HG03196 (cell line): ENCODE measurements at regions not wholly inside any gene's neighbourhood (a gene's known extent, or its start where the extent isn't known, plus 50 kb on each side); places are given as distances from the start of the nearest gene placed in this dataset.

Experiments
- ATAC-seq: cut with Tn5 transposase; IDR thresholded peaks from one replicate; pipeline ENCODE4 v1.9.1; 2021; ENCODE audit not compliant: unreplicated experiment

- no peak for ATAC-seq
Measured at GRCh38 chr1:21347072-21347581, 56.9 kb upstream of the ECE1 start.

DNA sequence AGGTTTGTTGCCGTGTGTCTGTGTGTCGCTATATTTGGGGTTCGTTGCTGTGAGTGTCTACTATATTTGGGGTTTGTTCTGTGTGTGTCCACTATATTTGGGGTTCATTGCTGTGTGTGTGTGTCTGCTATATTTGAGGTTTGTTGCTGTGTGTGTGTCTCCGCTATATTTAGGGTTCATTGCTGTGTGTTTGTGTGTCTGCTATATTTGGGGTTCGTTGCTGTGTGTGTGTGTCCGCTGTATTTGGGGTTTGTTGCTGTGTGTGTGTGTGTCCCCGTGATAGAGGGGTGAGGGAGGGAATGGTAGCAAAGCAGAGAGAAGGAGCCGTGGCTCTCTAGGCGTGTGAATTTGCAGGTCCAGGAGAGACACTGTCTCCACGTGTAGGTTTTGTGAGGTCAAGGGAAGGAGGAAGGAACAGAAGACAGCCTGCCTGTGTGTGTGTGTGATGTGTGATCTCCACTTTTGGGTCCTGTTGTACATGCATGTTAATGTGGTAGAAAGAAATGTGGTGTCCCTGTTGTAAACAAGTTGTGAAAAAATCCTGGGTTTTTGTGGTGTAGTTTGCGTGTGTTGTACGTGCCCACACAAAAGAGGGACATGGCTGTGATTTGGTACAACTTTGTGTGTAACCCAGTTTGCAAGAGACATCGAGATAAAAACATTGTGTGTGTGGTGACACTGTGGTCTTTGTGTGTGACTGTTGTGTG, 56.3 kb upstream of the ECE1 start:
- ATAC-seq, result no peak

GRCh38 chr1:21344750-21345443, 54.6 kb upstream of the ECE1 start:
- peak; percentile 6 for ATAC-seq

DNA sequence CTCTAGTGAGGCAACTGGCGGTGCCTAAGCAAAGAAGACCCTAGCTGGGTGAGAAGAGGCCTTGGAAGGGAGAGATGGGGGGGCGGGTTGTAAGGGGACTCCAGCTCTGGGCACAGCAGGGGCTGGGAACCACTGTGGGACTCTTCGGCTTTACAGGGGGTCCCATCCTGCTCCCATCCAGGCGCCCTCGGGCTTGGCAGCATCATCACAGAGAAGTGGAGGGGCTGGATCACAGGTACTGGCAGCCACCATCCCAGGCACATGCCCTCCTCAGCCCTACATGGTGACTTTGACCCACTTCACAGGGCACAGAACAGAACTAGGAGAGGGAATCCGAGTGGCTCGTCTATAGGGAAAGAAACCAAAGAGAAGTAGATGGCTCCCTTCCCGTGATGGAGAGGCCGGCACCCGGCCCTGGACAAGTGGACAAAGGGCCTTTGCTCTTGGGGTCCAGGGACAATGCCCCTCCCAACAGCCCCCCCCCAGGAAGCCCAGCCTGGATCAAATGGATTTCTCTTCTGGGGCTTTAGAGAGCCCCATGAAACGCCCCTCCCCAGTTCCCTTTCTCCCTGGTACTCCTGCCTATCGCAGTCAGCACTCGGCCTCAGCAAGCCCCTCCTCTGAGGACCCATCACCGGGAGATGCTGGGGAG, 54.0 kb upstream of the ECE1 start:
- ATAC-seq, result no peak

GRCh38 chr1:21342961-21343838, 52.9 kb upstream of the ECE1 start:
- ATAC-seq, result no peak

DNA sequence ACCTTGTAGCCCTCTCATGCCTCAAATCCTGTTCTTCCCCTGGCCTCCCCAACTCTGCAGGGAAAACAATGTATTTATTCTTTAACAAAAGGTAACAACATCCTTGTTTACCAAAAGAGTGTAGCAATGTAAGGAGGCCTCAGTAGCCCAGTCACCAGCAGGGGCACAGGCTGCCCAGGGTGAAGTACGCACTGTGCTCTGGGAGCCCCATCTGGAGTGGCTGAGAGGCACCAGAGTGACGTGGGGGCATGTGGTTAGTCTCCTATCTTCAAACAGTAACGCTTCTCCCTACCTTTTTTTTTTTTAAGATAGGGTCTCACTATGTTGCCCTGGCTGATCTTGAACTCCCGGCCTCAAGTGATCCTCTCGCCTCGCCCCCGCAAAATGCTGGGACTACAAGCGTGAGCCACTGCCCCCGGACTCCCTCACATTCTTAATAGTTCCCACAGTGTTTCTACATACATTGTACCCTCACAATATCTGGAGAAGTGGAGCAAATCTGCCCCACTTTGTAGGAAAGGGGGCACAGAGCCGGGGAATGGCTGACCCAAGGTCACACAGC, 51.3 kb upstream of the ECE1 start:
- no peak for ATAC-seq

DNA sequence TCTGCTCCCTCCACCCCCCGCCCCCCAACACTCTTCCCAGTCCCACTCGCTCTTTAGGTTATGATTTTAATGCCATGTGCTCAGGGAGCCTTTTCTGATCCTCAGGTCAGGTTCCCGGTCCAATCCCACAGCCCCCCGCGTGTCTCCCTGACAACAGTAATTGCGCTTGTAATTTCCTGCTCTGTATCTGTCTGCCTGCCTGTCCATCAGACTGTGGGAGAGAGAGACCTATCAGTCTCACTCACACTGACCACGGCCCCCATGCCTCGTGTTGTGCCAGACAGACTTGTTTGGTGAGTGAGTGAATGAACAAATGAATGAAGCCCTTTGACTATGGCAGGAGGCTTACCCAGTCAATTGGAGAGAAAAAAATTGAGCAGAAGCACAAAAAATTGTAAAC, 50.8 kb upstream of the ECE1 start:
- no peak for ATAC-seq

DNA sequence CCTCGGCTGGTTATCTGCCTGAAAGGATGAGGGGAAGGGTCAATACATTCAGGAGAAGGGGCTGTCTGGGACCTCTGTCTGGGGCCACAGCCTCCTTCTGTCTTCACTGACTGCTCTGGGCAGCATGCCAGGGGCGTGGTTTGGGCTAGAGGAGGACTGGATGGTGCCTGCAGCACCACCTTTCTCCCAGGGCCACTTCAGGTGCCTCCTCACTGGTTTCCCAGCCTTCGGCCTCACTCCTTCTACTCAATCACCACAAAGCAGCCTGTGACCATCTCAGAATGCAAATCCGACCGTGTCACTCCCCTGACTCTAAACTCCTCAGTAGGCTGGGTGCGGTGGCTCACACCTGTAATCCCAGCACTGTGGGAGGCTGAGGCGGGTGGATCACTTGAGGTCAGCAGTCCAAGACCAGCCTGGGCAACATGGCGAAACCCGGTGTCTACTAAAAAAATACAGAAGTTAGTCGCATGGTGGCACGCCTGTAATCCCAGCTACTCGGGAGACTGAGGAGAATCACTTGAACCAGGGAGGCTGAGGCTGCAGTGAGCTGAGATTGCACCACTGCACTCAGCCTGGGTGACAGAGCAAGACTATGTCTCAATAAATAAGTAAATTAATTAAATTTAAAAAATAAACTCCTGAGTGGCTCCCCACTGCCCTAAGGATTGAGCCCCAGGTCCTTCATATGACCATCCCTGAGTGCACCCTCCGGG, 50.1 kb upstream of the ECE1 start:
- no peak for ATAC-seq
